Trophoblast cell (in vitro differentiated cells and primary cell): ENCODE measurements at regions not wholly inside any gene's neighbourhood (a gene's known extent, or its start where the extent isn't known, plus 50 kb on each side); places are given as distances from the start of the nearest gene placed in this dataset.

ENCODE experiments used
- DNase-seq, 2 donors: peaks; one replicate each; pipeline ENCODE4 v3.0.0-alpha.2; 2016
- H2AFZ ChIP-seq: 2 replicates; pipeline ENCODE4 v1.6.1; 2013; ENCODE audit warnings: low read length, moderate library complexity, mild to moderate bottlenecking; ENCODE audit not compliant: insufficient read depth, poor library complexity
- H2AK5ac ChIP-seq: 2 replicates; pipeline ENCODE4 v1.6.1; 2013; ENCODE audit warnings: mild to moderate bottlenecking, low read length
- H2BK120ac ChIP-seq: 2 replicates; pipeline ENCODE4 v1.6.1; 2013; ENCODE audit warnings: low read length, mild to moderate bottlenecking, moderate library complexity; ENCODE audit not compliant: insufficient read depth, poor library complexity
- H2BK12ac ChIP-seq: 2 replicates; pipeline ENCODE4 v1.6.1; 2013; ENCODE audit warnings: mild to moderate bottlenecking, low read length, moderate library complexity
- H2BK5ac ChIP-seq: 2 replicates; pipeline ENCODE4 v1.6.1; 2013; ENCODE audit warnings: low read length, low read depth, moderate library complexity, mild to moderate bottlenecking; ENCODE audit not compliant: poor library complexity
- H3K14ac ChIP-seq: 2 replicates; pipeline ENCODE4 v1.6.1; 2013; ENCODE audit warnings: mild to moderate bottlenecking, low read length
- H3K18ac ChIP-seq: 2 replicates; pipeline ENCODE4 v1.6.1; 2013; ENCODE audit warnings: mild to moderate bottlenecking, low read length
- H3K23ac ChIP-seq: 2 replicates; pipeline ENCODE4 v1.6.1; 2013; ENCODE audit warnings: low read length
- H3K27ac ChIP-seq: 2 replicates; pipeline ENCODE4 v1.5.1; 2013; ENCODE audit warnings: low read depth, mild to moderate bottlenecking, inconsistent platforms, low read length, moderate library complexity
- H3K27me3 ChIP-seq: 2 replicates; pipeline ENCODE4 v1.6.1; 2013; ENCODE audit warnings: inconsistent platforms, mild to moderate bottlenecking, low read length, moderate library complexity; ENCODE audit not compliant: insufficient read depth
- H3K36me3 ChIP-seq, 2 experiments: 1 replicate in 1 of 2; 2 replicates in 1 of 2; pipeline ENCODE4 v1.6.1; 2013; ENCODE audit warnings: low read length in 2 of 2, mild to moderate bottlenecking in 2 of 2, moderate library complexity in 1 of 2; ENCODE audit not compliant: insufficient read depth in 2 of 2, control insufficient read depth in 1 of 2
- H3K4ac ChIP-seq: 2 replicates; pipeline ENCODE4 v1.6.1; 2013; ENCODE audit warnings: low read depth, mild to moderate bottlenecking, low read length, moderate library complexity
- H3K4me1 ChIP-seq, 2 experiments: 1 replicate in 1 of 2; 2 replicates in 1 of 2; pipeline ENCODE4 v1.6.1; 2013; ENCODE audit warnings: low read length in 2 of 2, mild to moderate bottlenecking in 2 of 2, moderate library complexity in 1 of 2; ENCODE audit not compliant: insufficient read depth in 2 of 2, control insufficient read depth in 1 of 2
- H3K4me2 ChIP-seq: 2 replicates; pipeline ENCODE4 v1.6.1; 2013; ENCODE audit warnings: inconsistent platforms, mild to moderate bottlenecking, low read length, moderate library complexity
- H3K4me3 ChIP-seq: 2 replicates; pipeline ENCODE4 v1.5.1; 2013; ENCODE audit warnings: mild to moderate bottlenecking, low read depth, low read length, inconsistent platforms
- H3K79me1 ChIP-seq: one replicate; pipeline ENCODE4 v1.6.1; 2013; ENCODE audit warnings: low read length
- H3K79me2 ChIP-seq: 2 replicates; pipeline ENCODE4 v1.6.1; 2013; ENCODE audit warnings: low read length, mild to moderate bottlenecking; ENCODE audit not compliant: control insufficient read depth, insufficient read depth, poor library complexity
- H3K9ac ChIP-seq: 2 replicates; pipeline ENCODE4 v1.6.1; 2013; ENCODE audit warnings: mild to moderate bottlenecking, low read length
- H3K9me3 ChIP-seq: 2 replicates; pipeline ENCODE4 v1.6.1; 2013; ENCODE audit warnings: low read depth, mild to moderate bottlenecking, control low read depth, inconsistent platforms, low read length; ENCODE audit not compliant: insufficient read depth
- H4K12ac ChIP-seq: 2 replicates; pipeline ENCODE4 v1.6.1; 2013; ENCODE audit warnings: low read depth, mild to moderate bottlenecking, low read length, moderate library complexity
- H4K8ac ChIP-seq: 2 replicates; pipeline ENCODE4 v1.6.1; 2013; ENCODE audit warnings: low read depth, mild to moderate bottlenecking, low read length, moderate library complexity
- H4K91ac ChIP-seq: one replicate; pipeline ENCODE4 v1.6.1; 2013; ENCODE audit warnings: low read depth, mild to moderate bottlenecking, low read length, moderate library complexity
- WGBS: extraction: QIAGEN DNeasy Blood & Tissue Kit; methylation state at CpG from one replicate; pipeline ENCODE4 v1.1.7; 2013; ENCODE audit warnings: missing lambda C conversion rate; ENCODE audit not compliant: insufficient read length, insufficient coverage; ENCODE audit errors: extremely low coverage; 5-methylcytosine and 5-hydroxymethylcytosine counted together

GRCh38 chr17:77793146-77793970 lies 165.1 kb upstream of the TNRC6C start:
- no peaks in the 10 kb centered on the region for H3K79me1 ChIP-seq
- H4K91ac ChIP-seq = no peak overlapping the region
- H3K27me3 ChIP-seq = peaks cover 4% of the 10 kb centered on the region
- H3K36me3 ChIP-seq = no peaks in the 10 kb centered on the region
- H3K4me3 ChIP-seq = no peak overlapping the region
- WGBS = no CpG with 5 or more reads among the region's 40 CpGs
- H3K27ac ChIP-seq = no peak overlapping the region
- no peak overlapping the region for H3K4ac ChIP-seq
- H2BK12ac ChIP-seq = no peak overlapping the region
- H3K4me1 ChIP-seq = peaks cover 0 to 5% of the 10 kb centered on the region in 2 experiments
- H2BK5ac ChIP-seq = no peak overlapping the region
- H3K9ac ChIP-seq = no peak overlapping the region
- DNase-seq = no peak
- H3K18ac ChIP-seq = no peak overlapping the region
- H3K23ac ChIP-seq = no peak overlapping the region
- no peaks in the 10 kb centered on the region for H3K79me2 ChIP-seq
- H2AFZ ChIP-seq = no peak overlapping the region
- H3K4me2 ChIP-seq = no peak overlapping the region
- no peak overlapping the region for H4K8ac ChIP-seq
- no peak overlapping the region for H2AK5ac ChIP-seq
- peaks cover 4% of the 10 kb centered on the region for H3K9me3 ChIP-seq
- H2BK120ac ChIP-seq = no peak overlapping the region
- no peak overlapping the region for H4K12ac ChIP-seq
- no peak overlapping the region for H3K14ac ChIP-seq

DNA sequence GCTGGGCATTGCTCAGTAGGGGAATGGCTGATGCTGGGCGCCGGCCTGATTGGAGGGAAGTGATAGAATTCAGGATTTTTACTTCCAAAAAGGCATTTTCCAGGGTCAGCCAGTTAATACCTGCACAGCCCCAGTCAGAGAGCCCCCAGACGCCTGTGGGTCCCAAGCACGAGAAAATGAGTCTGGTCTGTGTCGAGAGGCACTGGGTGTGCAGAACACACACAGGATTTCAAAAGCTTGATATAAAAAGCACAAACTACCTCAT lies 164.6 kb upstream of the TNRC6C start:
- DNase-seq = no peak
- no peaks in the 10 kb centered on the region for H3K36me3 ChIP-seq
- H3K4ac ChIP-seq = no peak overlapping the region
- H2BK120ac ChIP-seq = no peak overlapping the region
- no CpG with 5 or more reads among the region's 5 CpGs for WGBS
- no peak overlapping the region for H3K14ac ChIP-seq
- no peaks in the 10 kb centered on the region for H3K79me1 ChIP-seq
- H3K79me2 ChIP-seq = no peaks in the 10 kb centered on the region
- no peak overlapping the region for H2BK12ac ChIP-seq
- H3K27ac ChIP-seq = no peak overlapping the region
- H3K9ac ChIP-seq = no peak overlapping the region
- no peak overlapping the region for H4K12ac ChIP-seq
- no peak overlapping the region for H3K23ac ChIP-seq
- no peak overlapping the region for H3K4me3 ChIP-seq
- H3K18ac ChIP-seq = no peak overlapping the region
- H4K91ac ChIP-seq = no peak overlapping the region
- H2AK5ac ChIP-seq = no peak overlapping the region
- peaks cover 4% of the 10 kb centered on the region for H3K9me3 ChIP-seq
- no peak overlapping the region for H2BK5ac ChIP-seq
- peaks cover 0 to 5% of the 10 kb centered on the region in 2 experiments for H3K4me1 ChIP-seq
- no peak overlapping the region for H2AFZ ChIP-seq
- H3K27me3 ChIP-seq = peaks cover 4% of the 10 kb centered on the region
- H4K8ac ChIP-seq = no peak overlapping the region
- H3K4me2 ChIP-seq = no peak overlapping the region

DNA sequence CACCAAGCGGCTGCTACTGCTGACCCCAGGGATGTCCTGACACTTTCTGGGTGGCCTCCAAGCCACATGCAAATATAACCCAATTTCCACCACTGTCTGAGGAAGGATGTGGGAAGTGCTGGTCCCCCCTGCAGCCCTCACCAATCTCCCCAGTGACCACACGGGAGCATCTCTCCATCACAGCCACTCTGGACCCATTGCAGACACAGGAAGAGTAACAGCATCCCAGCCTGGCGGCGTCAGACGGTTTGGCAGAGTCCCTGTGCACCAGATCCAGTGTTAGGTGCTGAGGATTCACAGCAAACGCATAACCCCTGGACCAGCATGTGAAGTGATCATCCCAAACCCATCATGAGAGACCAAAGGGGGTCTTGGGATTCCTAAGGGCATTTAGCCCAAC lies 163.7 kb upstream of the TNRC6C start:
- Histone ChIP-seq H4K8ac (no peak overlapping the region), H3K9ac (no peak overlapping the region), H2AFZ (no peak overlapping the region), H3K14ac (no peak overlapping the region), H2AK5ac (no peak overlapping the region), H3K79me2 (no peaks in the 10 kb centered on the region), H3K4ac (no peak overlapping the region), H3K9me3 (peaks cover 4% of the 10 kb centered on the region), H3K18ac (no peak overlapping the region), H3K4me2 (no peak overlapping the region), H3K79me1 (no peaks in the 10 kb centered on the region), H3K4me1 (peaks cover 0 to 5% of the 10 kb centered on the region in 2 experiments), H2BK120ac (no peak overlapping the region), H3K27me3 (peaks cover 4% of the 10 kb centered on the region), H3K4me3 (no peak overlapping the region), H4K91ac (no peak overlapping the region), H2BK5ac (no peak overlapping the region), H3K23ac (no peak overlapping the region), H3K36me3 (no peaks in the 10 kb centered on the region), H3K27ac (no peak overlapping the region), H2BK12ac (no peak overlapping the region), H4K12ac (no peak overlapping the region)
- WGBS = no CpG with 5 or more reads among the region's 6 CpGs
- DNase-seq = no peak

DNA sequence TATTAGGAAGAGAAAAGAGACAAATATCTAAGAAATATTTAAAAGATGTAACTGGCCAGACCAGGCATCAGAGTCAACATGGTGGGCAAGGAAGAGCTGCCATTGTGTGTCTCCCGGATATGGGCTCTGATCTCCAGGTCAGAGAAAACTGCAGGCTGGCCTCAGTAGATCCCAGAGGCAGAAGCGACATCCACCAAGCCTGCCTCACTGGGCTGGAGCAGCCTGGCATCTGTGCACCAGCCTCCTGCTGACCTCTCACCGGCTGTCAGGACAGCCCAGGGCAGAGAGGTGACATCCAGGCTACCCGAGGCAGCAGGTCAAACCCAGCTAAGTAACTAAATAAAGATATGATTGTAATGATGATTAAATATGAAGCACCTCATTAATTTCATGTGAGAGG lies 162.8 kb upstream of the TNRC6C start:
- no peak for DNase-seq
- no peak overlapping the region for H2BK5ac ChIP-seq
- H4K12ac ChIP-seq = no peak overlapping the region
- no peaks in the 10 kb centered on the region for H3K36me3 ChIP-seq
- H3K4me1 ChIP-seq = no peaks in the 10 kb centered on the region
- H2BK12ac ChIP-seq = no peak overlapping the region
- no peak overlapping the region for H3K4me3 ChIP-seq
- H3K14ac ChIP-seq = no peak overlapping the region
- no peak overlapping the region for H3K4me2 ChIP-seq
- no CpG with 5 or more reads among the region's 4 CpGs for WGBS
- no peaks in the 10 kb centered on the region for H3K79me2 ChIP-seq
- no peak overlapping the region for H3K27ac ChIP-seq
- no peak overlapping the region for H4K8ac ChIP-seq
- no peaks in the 10 kb centered on the region for H3K79me1 ChIP-seq
- H2BK120ac ChIP-seq = no peak overlapping the region
- H3K18ac ChIP-seq = no peak overlapping the region
- H3K4ac ChIP-seq = no peak overlapping the region
- H3K9ac ChIP-seq = no peak overlapping the region
- peaks cover 4% of the 10 kb centered on the region for H3K27me3 ChIP-seq
- H3K9me3 ChIP-seq = peaks cover 4% of the 10 kb centered on the region
- H3K23ac ChIP-seq = no peak overlapping the region
- no peak overlapping the region for H4K91ac ChIP-seq
- no peak overlapping the region for H2AFZ ChIP-seq
- H2AK5ac ChIP-seq = no peak overlapping the region
